PC-9 (cell line): ENCODE measurements at regions not wholly inside any gene's neighbourhood (a gene's known extent, or its start where the extent isn't known, plus 50 kb on each side); places are given as distances from the start of the nearest gene placed in this dataset.

Source experiments
- BruUV-seq: library from RNA; stranded (reverse); fragments of 400-500 nt; replicated peaks from 2 replicates; lab custom pipeline; 2021; lab: Mats Ljungman, UMichigan
- CTCF ChIA-PET: fragments of 300-600 bp; sonication (Branson Sonifier 250); formaldehyde crosslinking; loops from one replicate; lab custom pipeline; 2022; ENCODE audit warnings: antibody characterized with exemption; lab: Charles Lee
- POLR2A ChIA-PET: fragments of 300-600 bp; sonication (Branson Sonifier 250); formaldehyde crosslinking; loops from one replicate; lab custom pipeline; 2022; ENCODE audit warnings: antibody characterized with exemption; ENCODE audit not compliant: unreplicated experiment; lab: Charles Lee
- DNase-seq, 2 experiments: peaks; one replicate each; pipeline versions ENCODE4 v3.0.0 to v3.0.0-alpha.2; 2015 to 2022; ENCODE audit warnings: mixed read lengths in 1 of 2
- H2AFZ ChIP-seq: fragments of 200-600 bp; sonication (generic); 2 replicates; pipeline ENCODE4 v1.8.1; 2017; ENCODE audit warnings: antibody characterized with exemption
- H3F3A ChIP-seq: fragments of 200-600 bp; sonication (generic); 2 replicates; pipeline ENCODE4 v1.8.1; 2017; ENCODE audit warnings: antibody characterized with exemption, mild to moderate bottlenecking, low read depth; ENCODE audit not compliant: insufficient read depth
- H3K27ac ChIP-seq: fragments of 200-600 bp; sonication (generic); 2 replicates; pipeline ENCODE4 v1.6.1; 2016; ENCODE audit warnings: mixed run types
- H3K27me3 ChIP-seq: fragments of 200-600 bp; sonication (generic); 2 replicates; pipeline ENCODE4 v1.6.1; 2016; ENCODE audit warnings: low read depth, mixed run types; ENCODE audit not compliant: insufficient read depth
- H3K36me3 ChIP-seq: fragments of 200-600 bp; sonication (generic); 2 replicates; pipeline ENCODE4 v1.6.1; 2016; ENCODE audit warnings: low read depth, mixed run types
- H3K4me1 ChIP-seq: fragments of 200-600 bp; sonication (generic); replicated peaks from 2 replicates; pipeline ENCODE4 v1.6.1; 2016; ENCODE audit warnings: mixed run types; ENCODE audit not compliant: insufficient read depth
- H3K4me2 ChIP-seq: fragments of 200-600 bp; sonication (generic); 2 replicates; pipeline ENCODE4 v1.6.1; 2017; ENCODE audit warnings: mixed run types
- H3K4me3 ChIP-seq: fragments of 200-600 bp; sonication (generic); 2 replicates; pipeline ENCODE4 v1.6.1; 2016; ENCODE audit warnings: mixed run types
- H3K79me2 ChIP-seq: fragments of 200-600 bp; sonication (generic); 2 replicates; pipeline ENCODE4 v1.6.1; 2017; ENCODE audit warnings: low read depth, mixed run types
- H3K9me2 ChIP-seq: fragments of 200-600 bp; sonication (generic); 2 replicates; pipeline ENCODE4 v1.8.1; 2017; ENCODE audit warnings: mild to moderate bottlenecking; ENCODE audit not compliant: insufficient read depth
- H3K9me3 ChIP-seq: fragments of 200-600 bp; sonication (generic); 2 replicates; pipeline ENCODE4 v1.8.1; 2016; ENCODE audit warnings: low read depth; ENCODE audit not compliant: insufficient read depth
- H4K20me1 ChIP-seq: fragments of 200-600 bp; sonication (generic); 2 replicates; pipeline ENCODE4 v1.8.1; 2017; ENCODE audit not compliant: insufficient read depth
- EZH2 ChIP-seq: fragments of 200-600 bp; sonication (generic); IDR thresholded peaks from 2 replicates; pipeline ENCODE4 v1.8.0; 2017; ENCODE audit warnings: antibody characterized with exemption, low read depth
- intact Hi-C: fragments of 100-400 bp; cut with micrococcal nuclease; formaldehyde crosslinking; loops from one replicate; pipeline ENCODE4 v1.10.0; 2022; ENCODE audit not compliant: unreplicated experiment
- TF ChIP-seq, protein P1 (sequence below): fragments of 200-600 bp; sonication (generic); conservative IDR thresholded peaks from 2 replicates; pipeline ENCODE4 v1.6.1; 2017; ENCODE audit warnings: mixed run types, antibody characterized with exemption, mild to moderate bottlenecking, moderate library complexity

DNA sequence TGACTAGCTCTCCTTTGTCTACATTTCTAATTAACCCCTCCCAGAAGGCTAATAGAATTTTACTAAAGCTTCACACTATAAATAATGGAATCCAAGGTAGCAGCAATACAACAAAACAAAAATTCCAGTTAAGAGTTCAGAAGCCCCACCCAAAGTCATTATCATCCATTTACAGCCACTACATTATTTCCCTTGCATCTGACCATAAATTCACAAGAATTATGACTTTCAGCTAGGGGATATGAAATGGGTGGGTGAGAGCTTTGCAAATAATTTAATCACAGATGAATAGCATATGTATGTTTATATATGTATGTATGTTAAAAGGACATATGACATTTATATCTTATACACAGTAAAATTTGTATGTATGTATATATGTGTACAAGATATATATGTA, 65.3 kb upstream of the PTGDR start:
- CTCF ChIA-PET = no interaction called here
- no peaks in the 10 kb centered on the region for H3K36me3 ChIP-seq
- H3K9me2 ChIP-seq = no peaks in the 10 kb centered on the region
- no peaks in the 10 kb centered on the region for H3K27me3 ChIP-seq
- H3K9me3 ChIP-seq = no peaks in the 10 kb centered on the region
- no peaks in the 10 kb centered on the region for H3F3A ChIP-seq
- no peak overlapping the region for H2AFZ ChIP-seq
- H3K79me2 ChIP-seq = no peaks in the 10 kb centered on the region
- H3K27ac ChIP-seq = no peak overlapping the region
- POLR2A ChIA-PET = interaction anchor here (0.6 kb wide), 1 partner anchor 20 kb away, joined by 5 read pairs; no protein-coding TSS in a partner anchor
- DNase-seq = no peak
- intact Hi-C loops = no loop called here
- H3K4me2 ChIP-seq = no peak overlapping the region
- no peak overlapping the region for H3K4me3 ChIP-seq
- BruUV-seq = no TSS peak
- no peaks in the 10 kb centered on the region for H3K4me1 ChIP-seq
- no peak for TF ChIP-seq EZH2
- TF ChIP-seq, protein P1, sequence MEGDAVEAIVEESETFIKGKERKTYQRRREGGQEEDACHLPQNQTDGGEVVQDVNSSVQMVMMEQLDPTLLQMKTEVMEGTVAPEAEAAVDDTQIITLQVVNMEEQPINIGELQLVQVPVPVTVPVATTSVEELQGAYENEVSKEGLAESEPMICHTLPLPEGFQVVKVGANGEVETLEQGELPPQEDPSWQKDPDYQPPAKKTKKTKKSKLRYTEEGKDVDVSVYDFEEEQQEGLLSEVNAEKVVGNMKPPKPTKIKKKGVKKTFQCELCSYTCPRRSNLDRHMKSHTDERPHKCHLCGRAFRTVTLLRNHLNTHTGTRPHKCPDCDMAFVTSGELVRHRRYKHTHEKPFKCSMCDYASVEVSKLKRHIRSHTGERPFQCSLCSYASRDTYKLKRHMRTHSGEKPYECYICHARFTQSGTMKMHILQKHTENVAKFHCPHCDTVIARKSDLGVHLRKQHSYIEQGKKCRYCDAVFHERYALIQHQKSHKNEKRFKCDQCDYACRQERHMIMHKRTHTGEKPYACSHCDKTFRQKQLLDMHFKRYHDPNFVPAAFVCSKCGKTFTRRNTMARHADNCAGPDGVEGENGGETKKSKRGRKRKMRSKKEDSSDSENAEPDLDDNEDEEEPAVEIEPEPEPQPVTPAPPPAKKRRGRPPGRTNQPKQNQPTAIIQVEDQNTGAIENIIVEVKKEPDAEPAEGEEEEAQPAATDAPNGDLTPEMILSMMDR = no peak
- H4K20me1 ChIP-seq = no peaks in the 10 kb centered on the region

DNA sequence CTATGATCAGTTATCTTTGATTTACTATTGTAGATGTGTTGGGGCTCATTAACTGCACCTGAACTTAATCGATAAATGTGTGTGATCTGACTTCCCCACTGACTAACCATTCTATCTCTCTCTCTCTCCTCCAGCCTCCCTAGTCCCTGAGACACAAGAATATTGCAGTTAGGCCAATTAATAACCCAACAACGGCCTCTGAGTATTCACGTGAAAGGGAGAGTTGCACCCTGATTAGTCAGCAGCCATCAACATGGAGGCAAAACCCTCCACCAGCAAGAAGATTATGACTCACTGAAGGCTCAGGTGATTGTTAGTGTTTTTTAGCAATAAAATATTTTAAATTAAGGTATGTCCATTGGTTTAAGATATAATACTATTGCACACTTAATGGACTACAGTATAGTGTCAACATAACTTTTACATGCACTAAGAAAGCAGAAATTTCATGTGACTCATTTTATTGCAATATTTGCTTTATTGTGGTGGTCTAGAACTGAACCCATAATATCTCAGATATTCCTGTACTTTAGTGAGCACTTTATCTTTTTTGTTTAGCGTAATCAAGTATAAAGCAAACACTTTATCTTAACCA, 77.1 kb upstream of the PTGDR start:
- Histone ChIP-seq H3K4me1 (no peaks in the 10 kb centered on the region; the same call in 1 of the 2 replicates), H3F3A (no peaks in the 10 kb centered on the region), H3K9me2 (no peaks in the 10 kb centered on the region; the same call in 1 of the 2 replicates), H3K9me3 (no peaks in the 10 kb centered on the region), H3K27ac (no peak overlapping the region), H3K36me3 (no peaks in the 10 kb centered on the region), H4K20me1 (no peaks in the 10 kb centered on the region), H3K27me3 (no peaks in the 10 kb centered on the region), H3K79me2 (no peaks in the 10 kb centered on the region), H3K4me3 (no peak overlapping the region), H2AFZ (no peak overlapping the region), H3K4me2 (no peak overlapping the region)
- BruUV-seq = no TSS peak
- CTCF ChIA-PET = no interaction called here
- TF ChIP-seq, protein P1 = no peak
- no peak for DNase-seq
- intact Hi-C loops = no loop called here
- POLR2A ChIA-PET = no interaction called here

DNA sequence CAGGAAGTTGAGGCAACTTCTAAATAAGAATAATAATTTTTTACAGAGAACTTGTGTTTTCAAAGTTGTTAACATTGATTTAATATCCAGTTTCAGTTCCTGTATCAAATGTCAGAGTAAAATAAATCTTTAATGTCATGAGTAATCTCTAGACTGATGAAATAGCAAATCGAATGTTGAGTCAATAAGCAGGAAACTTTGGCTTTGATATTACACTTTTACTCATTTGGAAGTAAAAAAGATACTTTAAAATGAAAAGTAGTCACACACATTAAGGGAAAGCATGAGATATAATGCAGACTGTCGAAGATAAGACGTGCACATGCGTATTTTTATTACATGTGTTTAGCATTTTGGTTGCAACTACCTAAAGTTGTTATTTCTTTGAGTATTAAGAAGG, 78.2 kb upstream of the PTGDR start:
- no TSS peak for BruUV-seq
- Histone ChIP-seq H2AFZ (no peak overlapping the region), H3K36me3 (no peaks in the 10 kb centered on the region), H3K27me3 (no peaks in the 10 kb centered on the region), H3K79me2 (no peaks in the 10 kb centered on the region), H3F3A (no peaks in the 10 kb centered on the region), H3K27ac (no peak overlapping the region), H3K4me2 (peak overlapping the region; percentile 23; the same call in 1 of the 2 replicates), H3K4me1 (no peaks in the 10 kb centered on the region; the same call in 1 of the 2 replicates), H3K9me2 (no peaks in the 10 kb centered on the region; the same call in 1 of the 2 replicates), H4K20me1 (no peaks in the 10 kb centered on the region), H3K4me3 (no peak overlapping the region), H3K9me3 (no peaks in the 10 kb centered on the region)
- TF ChIP-seq EZH2 = no peak
- TF ChIP-seq, protein P1 = no peak
- DNase-seq = peak in 1 of 2 experiments; percentile 34
- intact Hi-C loops = no loop called here
- CTCF ChIA-PET = no interaction called here
- POLR2A ChIA-PET = no interaction called here
